ENCODE measurements at regions not wholly inside any gene's neighbourhood (a gene's known extent, or its start where the extent isn't known, plus 50 kb on each side); places are given as distances from the start of the nearest gene placed in this dataset.

DNA sequence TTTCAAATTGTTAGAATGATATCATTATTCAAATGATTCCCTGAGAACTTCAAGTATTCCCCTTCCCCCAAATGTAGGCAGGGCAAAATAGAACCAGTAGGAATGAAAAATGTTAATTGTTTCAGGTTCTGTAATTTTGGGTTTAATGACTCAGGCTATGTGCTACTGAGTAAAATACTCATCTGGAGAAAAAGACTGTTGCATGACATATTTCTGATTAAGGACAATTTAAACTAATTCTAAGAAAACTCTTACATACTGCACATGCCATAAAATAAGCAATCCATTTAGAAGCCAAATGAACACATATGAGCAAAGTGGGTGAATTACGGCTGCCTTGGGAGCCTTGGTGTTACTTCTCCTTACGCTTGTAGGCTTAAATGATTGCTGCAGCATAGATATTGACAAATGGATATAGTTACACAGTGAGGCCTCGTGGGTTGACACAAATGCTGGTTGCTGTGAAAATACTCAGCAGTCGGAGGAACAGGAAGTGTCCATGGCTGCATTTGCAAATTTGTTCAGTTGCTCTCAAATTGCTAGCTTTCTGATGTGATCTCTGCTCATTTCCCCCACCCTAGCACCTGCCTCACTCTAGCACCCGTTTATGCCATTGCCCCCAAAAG is 174.9 kb upstream of the DMAC1 start:
- TF ChIP-seq, protein P1, sequence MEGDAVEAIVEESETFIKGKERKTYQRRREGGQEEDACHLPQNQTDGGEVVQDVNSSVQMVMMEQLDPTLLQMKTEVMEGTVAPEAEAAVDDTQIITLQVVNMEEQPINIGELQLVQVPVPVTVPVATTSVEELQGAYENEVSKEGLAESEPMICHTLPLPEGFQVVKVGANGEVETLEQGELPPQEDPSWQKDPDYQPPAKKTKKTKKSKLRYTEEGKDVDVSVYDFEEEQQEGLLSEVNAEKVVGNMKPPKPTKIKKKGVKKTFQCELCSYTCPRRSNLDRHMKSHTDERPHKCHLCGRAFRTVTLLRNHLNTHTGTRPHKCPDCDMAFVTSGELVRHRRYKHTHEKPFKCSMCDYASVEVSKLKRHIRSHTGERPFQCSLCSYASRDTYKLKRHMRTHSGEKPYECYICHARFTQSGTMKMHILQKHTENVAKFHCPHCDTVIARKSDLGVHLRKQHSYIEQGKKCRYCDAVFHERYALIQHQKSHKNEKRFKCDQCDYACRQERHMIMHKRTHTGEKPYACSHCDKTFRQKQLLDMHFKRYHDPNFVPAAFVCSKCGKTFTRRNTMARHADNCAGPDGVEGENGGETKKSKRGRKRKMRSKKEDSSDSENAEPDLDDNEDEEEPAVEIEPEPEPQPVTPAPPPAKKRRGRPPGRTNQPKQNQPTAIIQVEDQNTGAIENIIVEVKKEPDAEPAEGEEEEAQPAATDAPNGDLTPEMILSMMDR (conservative IDR thresholded peaks at IDR 0.05 in 1 of 2, IDR thresholded peaks at IDR 0.05 in 1 of 2; ENCODE audit: low read depth in 1 of 2, low read length in 2 of 2) = no peak
- TF ChIP-seq EZH2 (IDR thresholded peaks at IDR 0.05; ENCODE audit: low read length, missing control alignments) = no peak
